GM13976 (cell line): ENCODE measurements at regions not wholly inside any gene's neighbourhood (a gene's known extent, or its start where the extent isn't known, plus 50 kb on each side); places are given as distances from the start of the nearest gene placed in this dataset.

Experiments used
- DNase-seq: peaks from one replicate; pipeline ENCODE4 v3.0.0; 2012; ENCODE audit warnings: low spot score
- in situ Hi-C: fragments of 300-500 bp; cut with MboI; formaldehyde crosslinking; loops from one replicate; pipeline ENCODE4 v1.12.0; 2022; ENCODE audit warnings: low sequenced_read_pairs, mixed read lengths, inconsistent platforms; ENCODE audit not compliant: unreplicated experiment
- TF ChIP-seq, protein P1 (sequence below): IDR thresholded peaks from 2 replicates; pipeline ENCODE4 v1.5.1; 2012; ENCODE audit warnings: borderline replicate concordance, mild to moderate bottlenecking; ENCODE audit not compliant: insufficient read depth; ENCODE audit errors: extremely low read depth, missing control alignments, control extremely low read depth

DNA sequence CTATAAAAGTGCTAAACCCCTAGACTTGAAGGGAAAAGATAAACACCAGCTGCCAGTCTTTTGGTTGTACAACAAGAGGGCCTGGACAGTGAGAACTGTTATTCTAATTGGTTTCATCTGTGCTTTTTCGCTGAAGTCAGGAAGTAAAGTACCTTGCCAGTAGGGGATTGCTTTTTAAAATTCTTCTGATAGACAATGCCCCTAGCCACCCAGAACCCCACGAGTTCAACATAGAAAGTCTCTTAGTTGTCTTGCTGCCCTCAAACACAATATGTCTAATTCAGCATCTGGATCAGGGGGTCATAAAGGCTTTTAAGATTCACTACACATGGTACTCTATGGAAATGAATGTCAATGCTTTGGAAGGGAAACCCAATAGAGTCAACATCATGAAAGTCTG lies 289.2 kb downstream of the TBX15 start:
- in situ Hi-C loops, result no loop called here
- no peak for DNase-seq
- TF ChIP-seq, protein P1, sequence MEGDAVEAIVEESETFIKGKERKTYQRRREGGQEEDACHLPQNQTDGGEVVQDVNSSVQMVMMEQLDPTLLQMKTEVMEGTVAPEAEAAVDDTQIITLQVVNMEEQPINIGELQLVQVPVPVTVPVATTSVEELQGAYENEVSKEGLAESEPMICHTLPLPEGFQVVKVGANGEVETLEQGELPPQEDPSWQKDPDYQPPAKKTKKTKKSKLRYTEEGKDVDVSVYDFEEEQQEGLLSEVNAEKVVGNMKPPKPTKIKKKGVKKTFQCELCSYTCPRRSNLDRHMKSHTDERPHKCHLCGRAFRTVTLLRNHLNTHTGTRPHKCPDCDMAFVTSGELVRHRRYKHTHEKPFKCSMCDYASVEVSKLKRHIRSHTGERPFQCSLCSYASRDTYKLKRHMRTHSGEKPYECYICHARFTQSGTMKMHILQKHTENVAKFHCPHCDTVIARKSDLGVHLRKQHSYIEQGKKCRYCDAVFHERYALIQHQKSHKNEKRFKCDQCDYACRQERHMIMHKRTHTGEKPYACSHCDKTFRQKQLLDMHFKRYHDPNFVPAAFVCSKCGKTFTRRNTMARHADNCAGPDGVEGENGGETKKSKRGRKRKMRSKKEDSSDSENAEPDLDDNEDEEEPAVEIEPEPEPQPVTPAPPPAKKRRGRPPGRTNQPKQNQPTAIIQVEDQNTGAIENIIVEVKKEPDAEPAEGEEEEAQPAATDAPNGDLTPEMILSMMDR, result no peak

DNA sequence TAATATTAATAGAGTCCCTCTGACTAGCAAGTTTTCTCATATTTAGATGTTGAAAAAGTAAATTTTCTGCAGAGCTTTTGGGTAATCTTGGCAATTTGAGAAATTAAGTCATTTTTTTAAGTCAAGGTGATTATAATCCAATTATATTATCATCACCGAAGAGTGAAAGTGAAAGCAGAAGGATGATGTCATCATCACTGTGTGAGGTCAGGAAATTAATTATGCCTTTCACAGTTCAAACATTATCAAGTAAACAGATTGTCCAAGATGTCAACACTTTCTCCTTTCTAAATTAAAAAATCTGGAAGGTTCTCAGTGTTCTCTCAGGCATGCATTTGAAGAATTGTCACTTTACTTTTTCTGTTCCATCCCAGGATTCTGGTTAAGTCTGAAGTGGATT lies 296.0 kb downstream of the TBX15 start:
- in situ Hi-C loops, result no loop called here
- no peak for DNase-seq
- TF ChIP-seq, protein P1, result no peak

GRCh38 chr1:118688891-118689290 lies 299.3 kb downstream of the TBX15 start:
- in situ Hi-C loops, result no loop called here
- no peak for DNase-seq
- TF ChIP-seq, protein P1, result no peak

DNA sequence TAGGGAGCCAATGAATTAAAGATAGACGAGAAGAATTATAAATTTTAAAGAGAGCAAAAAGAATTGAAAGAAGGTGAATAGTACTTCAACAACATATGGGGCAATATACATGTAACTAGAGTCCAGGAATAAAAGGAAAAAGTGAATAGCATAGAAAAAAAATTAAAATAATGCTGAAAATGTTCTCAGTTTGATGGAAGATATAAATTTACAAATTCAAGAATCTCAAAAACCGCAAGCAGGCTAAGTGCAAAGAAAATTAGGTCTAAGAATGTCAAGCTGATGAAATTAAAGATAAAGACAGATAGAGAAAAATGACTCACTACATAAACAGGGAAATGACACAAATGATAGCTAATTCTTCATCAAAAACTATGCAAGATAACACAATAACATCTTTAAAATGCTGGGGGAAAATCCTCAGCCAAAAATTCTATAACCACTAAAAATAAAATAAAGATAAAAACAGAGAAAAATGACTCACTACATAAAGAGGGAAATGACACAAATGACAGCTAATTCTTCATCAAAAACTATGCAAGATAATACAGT lies 326.3 kb downstream of the TBX15 start:
- in situ Hi-C loops, result no loop called here
- DNase-seq, result no peak
- TF ChIP-seq, protein P1, result no peak

DNA sequence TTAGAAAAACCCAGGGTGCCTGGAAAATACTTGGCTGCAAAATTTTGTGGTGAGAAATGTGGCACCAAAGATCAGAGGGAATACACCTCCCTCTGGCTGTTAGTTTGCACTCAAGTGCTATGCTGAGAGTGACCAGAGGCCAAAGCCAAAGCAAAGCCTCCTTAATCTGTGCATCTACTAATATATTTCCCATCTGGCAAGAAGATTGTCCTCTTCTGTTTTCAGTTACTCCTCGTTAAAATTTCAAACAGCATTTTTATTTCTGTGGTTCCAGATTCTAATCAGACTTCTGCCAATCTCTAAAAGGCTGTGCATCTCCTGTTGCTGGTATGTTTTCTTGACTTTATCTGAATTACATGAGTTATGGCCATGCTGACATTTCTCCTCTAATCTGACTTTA lies 327.4 kb downstream of the TBX15 start:
- in situ Hi-C loops, result no loop called here

GRCh38 chr1:118659646-118660045 lies 328.5 kb downstream of the TBX15 start:
- TF ChIP-seq, protein P1, result no peak
- no peak for DNase-seq
- in situ Hi-C loops, result no loop called here

More for the DNA sequence above, 327.4 kb downstream of the TBX15 start:
- DNase-seq, result no peak
- TF ChIP-seq, protein P1, result no peak
